Endothelial cell of umbilical vein (primary cell): ENCODE measurements at regions not wholly inside any gene's neighbourhood (a gene's known extent, or its start where the extent isn't known, plus 50 kb on each side); places are given as distances from the start of the nearest gene placed in this dataset.

Experiments
- EZH2 ChIP-seq: IDR thresholded peaks from 2 replicates; pipeline ENCODE4 v1.6.1; 2012; ENCODE audit warnings: borderline replicate concordance, low read depth, mild to moderate bottlenecking, moderate library complexity, low read length, inconsistent platforms; ENCODE audit not compliant: severe bottlenecking
- MYC ChIP-seq: IDR thresholded peaks from one replicate; pipeline ENCODE4 v1.6.1; 2011; ENCODE audit warnings: mild to moderate bottlenecking, low read depth, low read length
- POLR2A ChIP-seq: IDR thresholded peaks from 2 replicates; pipeline ENCODE4 v1.6.1; 2012; ENCODE audit warnings: low read depth, mild to moderate bottlenecking, control low read depth, low read length
- TF ChIP-seq, protein P1 (sequence below), 2 donors: IDR thresholded peaks; 1 replicate in 1 of 2; 2 replicates in 1 of 2; pipeline ENCODE4 v1.5.1; 2011; ENCODE audit warnings: low read length in 2 of 2, mild to moderate bottlenecking in 2 of 2, moderate library complexity in 2 of 2, control low read depth in 1 of 2, inconsistent platforms in 1 of 2, low read depth in 1 of 2; ENCODE audit not compliant: insufficient read depth in 1 of 2; ENCODE audit errors: extremely low read depth in 1 of 2

DNA sequence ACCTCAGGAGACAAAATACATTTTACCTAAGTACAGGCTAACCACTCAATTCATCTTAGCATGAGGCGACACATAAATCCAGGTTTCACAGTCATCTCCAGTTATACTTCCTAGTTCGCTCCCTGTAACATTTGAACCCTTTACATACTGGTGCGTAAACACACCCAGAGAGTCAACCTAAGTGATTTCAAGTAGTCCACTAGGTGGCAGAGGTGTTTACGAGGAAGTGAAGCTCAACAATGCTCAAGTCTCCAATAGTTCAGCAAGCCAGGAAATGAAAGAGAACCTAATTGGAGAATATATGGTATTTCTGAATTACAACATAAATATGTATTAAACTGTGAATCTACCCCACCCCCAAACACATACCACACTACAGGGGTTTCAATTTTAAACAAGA, 76.3 kb upstream of the ABCB5 start:
- no peak for TF ChIP-seq MYC
- no peak for TF ChIP-seq POLR2A
- TF ChIP-seq, protein P1, sequence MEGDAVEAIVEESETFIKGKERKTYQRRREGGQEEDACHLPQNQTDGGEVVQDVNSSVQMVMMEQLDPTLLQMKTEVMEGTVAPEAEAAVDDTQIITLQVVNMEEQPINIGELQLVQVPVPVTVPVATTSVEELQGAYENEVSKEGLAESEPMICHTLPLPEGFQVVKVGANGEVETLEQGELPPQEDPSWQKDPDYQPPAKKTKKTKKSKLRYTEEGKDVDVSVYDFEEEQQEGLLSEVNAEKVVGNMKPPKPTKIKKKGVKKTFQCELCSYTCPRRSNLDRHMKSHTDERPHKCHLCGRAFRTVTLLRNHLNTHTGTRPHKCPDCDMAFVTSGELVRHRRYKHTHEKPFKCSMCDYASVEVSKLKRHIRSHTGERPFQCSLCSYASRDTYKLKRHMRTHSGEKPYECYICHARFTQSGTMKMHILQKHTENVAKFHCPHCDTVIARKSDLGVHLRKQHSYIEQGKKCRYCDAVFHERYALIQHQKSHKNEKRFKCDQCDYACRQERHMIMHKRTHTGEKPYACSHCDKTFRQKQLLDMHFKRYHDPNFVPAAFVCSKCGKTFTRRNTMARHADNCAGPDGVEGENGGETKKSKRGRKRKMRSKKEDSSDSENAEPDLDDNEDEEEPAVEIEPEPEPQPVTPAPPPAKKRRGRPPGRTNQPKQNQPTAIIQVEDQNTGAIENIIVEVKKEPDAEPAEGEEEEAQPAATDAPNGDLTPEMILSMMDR (IDR thresholded peaks at IDR 0.05; ENCODE audit: extremely low read depth in 1 of 2, insufficient read depth in 1 of 2, low read depth in 1 of 2, low read length in 2 of 2) = no peak
- TF ChIP-seq EZH2 = no peak
